GM23248 (cell line): ENCODE measurements at regions not wholly inside any gene's neighbourhood (a gene's known extent, or its start where the extent isn't known, plus 50 kb on each side); places are given as distances from the start of the nearest gene placed in this dataset.
"Not testable (repeated sequence)": the region's sequence is repeated elsewhere in the genome, so short reads cannot be mapped to it uniquely, and the experiment has no call there.

ENCODE experiments used
- DNase-seq: peaks from one replicate; pipeline ENCODE4 v3.0.0-alpha.2; 2015
- H2AFZ ChIP-seq: fragments of 200-600 bp; sonication (generic); 2 replicates; pipeline ENCODE4 v1.6.1; 2016; ENCODE audit warnings: antibody characterized with exemption
- H3F3A ChIP-seq: fragments of 200-600 bp; sonication (generic); 2 replicates; pipeline ENCODE4 v1.6.1; 2016; ENCODE audit warnings: mild to moderate bottlenecking, antibody characterized with exemption, mixed run types; ENCODE audit not compliant: insufficient read depth
- H3K27ac ChIP-seq: fragments of 200-600 bp; sonication (generic); 2 replicates; pipeline ENCODE4 v1.5.1; 2016; ENCODE audit warnings: mild to moderate bottlenecking
- H3K27me3 ChIP-seq: fragments of 200-600 bp; sonication (generic); replicated peaks from 2 replicates; pipeline ENCODE4 v1.6.1; 2016; ENCODE audit warnings: mild to moderate bottlenecking; ENCODE audit not compliant: insufficient read depth
- H3K36me3 ChIP-seq: fragments of 200-600 bp; sonication (generic); 2 replicates; pipeline ENCODE4 v1.6.1; 2016; ENCODE audit warnings: low read depth, mild to moderate bottlenecking
- H3K4me1 ChIP-seq: fragments of 200-600 bp; sonication (generic); 2 replicates; pipeline ENCODE4 v1.6.1; 2016; ENCODE audit warnings: mild to moderate bottlenecking; ENCODE audit not compliant: insufficient read depth
- H3K4me2 ChIP-seq: fragments of 200-600 bp; sonication (generic); one replicate; pipeline ENCODE4 v1.6.1; 2016; ENCODE audit warnings: mild to moderate bottlenecking; ENCODE audit not compliant: unreplicated experiment
- H3K4me3 ChIP-seq: fragments of 200-600 bp; sonication (generic); 2 replicates; pipeline ENCODE4 v1.5.1; 2016; ENCODE audit warnings: mild to moderate bottlenecking
- H3K79me2 ChIP-seq: fragments of 200-600 bp; sonication (generic); 2 replicates; pipeline ENCODE4 v1.6.1; 2016; ENCODE audit warnings: mild to moderate bottlenecking; ENCODE audit not compliant: insufficient read depth
- H3K9ac ChIP-seq: fragments of 200-600 bp; sonication (generic); 2 replicates; pipeline ENCODE4 v1.6.1; 2016; ENCODE audit warnings: mild to moderate bottlenecking
- H3K9me2 ChIP-seq: fragments of 200-600 bp; sonication (generic); 2 replicates; pipeline ENCODE4 v1.6.1; 2016; ENCODE audit warnings: mixed run types, mild to moderate bottlenecking, moderate library complexity; ENCODE audit not compliant: insufficient read depth
- H3K9me3 ChIP-seq: fragments of 200-600 bp; sonication (generic); one replicate; pipeline ENCODE4 v1.6.1; 2017; ENCODE audit warnings: low read depth
- H4K20me1 ChIP-seq: fragments of 200-600 bp; sonication (generic); 2 replicates; pipeline ENCODE4 v1.6.0; 2016; ENCODE audit not compliant: insufficient read depth
- EZH2 ChIP-seq: fragments of 200-600 bp; sonication (generic); IDR thresholded peaks from 2 replicates; pipeline ENCODE4 v1.6.1; 2018; ENCODE audit warnings: antibody characterized with exemption, mild to moderate bottlenecking; ENCODE audit not compliant: insufficient read depth, poor library complexity, severe bottlenecking
- EZH2phosphoT487 ChIP-seq: fragments of 200-600 bp; sonication (generic); IDR thresholded peaks from 2 replicates; pipeline ENCODE4 v1.6.1; 2018; ENCODE audit warnings: antibody characterized with exemption, moderate library complexity, mild to moderate bottlenecking, low read depth; ENCODE audit not compliant: insufficient read depth
- WGBS, 2 experiments: methylation state at CpG; one replicate each; pipeline ENCODE4 v1.1.6; 2015 to 2017; ENCODE audit warnings: low lambda C conversion rate in 2 of 2, low coverage in 1 of 2; ENCODE audit errors: missing lambda C conversion rate in 2 of 2; 5-methylcytosine and 5-hydroxymethylcytosine counted together
- in situ Hi-C: fragments of 300-500 bp; cut with MboI; formaldehyde crosslinking; loops from 2 replicates; pipeline ENCODE4 v1.15.0; 2020

DNA sequence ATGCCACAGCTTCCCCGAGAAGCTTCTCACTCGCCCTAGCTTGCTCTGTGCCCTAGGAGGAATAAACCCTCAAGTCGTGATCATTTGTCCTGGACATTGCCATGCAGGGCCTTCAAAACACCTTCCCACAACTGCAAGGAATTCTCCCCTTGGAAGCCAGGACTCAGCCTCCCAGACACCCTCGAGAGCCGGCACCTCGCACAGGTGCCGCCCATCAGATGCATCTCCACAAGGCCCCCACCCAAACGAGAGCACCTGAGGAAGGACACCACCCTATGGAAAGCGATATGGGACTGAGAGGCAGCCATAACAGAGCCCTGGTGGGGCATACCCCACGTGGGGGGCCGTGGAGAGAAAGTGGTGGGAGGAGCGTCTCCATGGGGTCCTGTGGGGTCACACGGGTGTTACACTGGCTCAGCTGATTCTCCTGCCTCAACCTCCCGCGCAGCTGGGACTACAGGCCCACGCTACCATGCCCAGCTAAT is 77.6 kb upstream of the FOXK1 start:
- Histone ChIP-seq H3K4me3 (no peak overlapping the region), H3K9me3 (no peaks in the 10 kb centered on the region), H3K36me3 (no peaks in the 10 kb centered on the region), H3K27ac (no peak overlapping the region), H3K4me1 (no peaks in the 10 kb centered on the region), H4K20me1 (no peaks in the 10 kb centered on the region), H3K79me2 (no peaks in the 10 kb centered on the region), H3K4me2 (no peak overlapping the region), H3F3A (no peaks in the 10 kb centered on the region), H3K27me3 (peaks cover 6% of the 10 kb centered on the region; the same call in 1 of the 2 replicates), H3K9me2 (no peaks in the 10 kb centered on the region), H3K9ac (no peak overlapping the region), H2AFZ (no peak overlapping the region)
- WGBS, 2 experiments = 62 to 68% methylated on average over 16 of the region's 16 CpGs
- no peak for TF ChIP-seq EZH2
- no peak for TF ChIP-seq EZH2phosphoT487
- DNase-seq = no peak
- in situ Hi-C loops = loop anchor here (25.0 kb wide), 1 partner anchor 1742 kb away; no protein-coding TSS in a partner anchor

DNA sequence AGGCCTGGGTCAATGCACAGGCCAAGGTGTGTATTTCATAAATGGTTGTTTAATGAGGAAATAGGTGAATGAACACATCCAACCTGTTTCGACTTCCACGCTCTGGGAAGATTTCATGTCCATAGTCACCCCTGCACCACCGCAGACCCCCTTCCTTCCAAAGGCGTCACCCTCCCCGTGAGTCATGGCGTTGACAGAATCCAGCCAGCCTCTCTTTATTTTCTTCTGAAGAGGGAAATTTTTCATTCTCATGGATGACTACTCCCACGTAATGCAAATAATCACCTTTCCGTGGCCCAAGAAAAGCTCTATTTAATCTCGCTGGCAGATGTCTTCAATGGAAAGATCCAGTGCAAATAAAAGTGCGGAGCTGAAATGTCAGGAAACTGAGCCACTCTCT is 75.3 kb upstream of the FOXK1 start:
- Histone ChIP-seq H4K20me1 (no peaks in the 10 kb centered on the region), H3K9ac (peak overlapping the region; percentile 25; the same call in 1 of the 2 replicates), H3K4me3 (peak overlapping the region; percentile 51; the same call in 1 of the 2 replicates), H3F3A (no peaks in the 10 kb centered on the region), H3K9me2 (no peaks in the 10 kb centered on the region), H3K4me2 (peak overlapping the region; percentile 55), H3K27ac (no peak overlapping the region), H3K36me3 (no peaks in the 10 kb centered on the region), H3K9me3 (no peaks in the 10 kb centered on the region), H3K4me1 (no peaks in the 10 kb centered on the region), H3K79me2 (no peaks in the 10 kb centered on the region), H2AFZ (peak overlapping the region; percentile 65), H3K27me3 (peaks cover 6% of the 10 kb centered on the region; the same call in 1 of the 2 replicates)
- TF ChIP-seq EZH2 (no peak), EZH2phosphoT487 (no peak)
- in situ Hi-C loops = loop anchor here (25.0 kb wide), 1 partner anchor 1744 kb away; no protein-coding TSS in a partner anchor
- 42 to 45% methylated on average over 10 of the region's 10 CpGs for WGBS, 2 experiments
- DNase-seq = peak; percentile 19

DNA sequence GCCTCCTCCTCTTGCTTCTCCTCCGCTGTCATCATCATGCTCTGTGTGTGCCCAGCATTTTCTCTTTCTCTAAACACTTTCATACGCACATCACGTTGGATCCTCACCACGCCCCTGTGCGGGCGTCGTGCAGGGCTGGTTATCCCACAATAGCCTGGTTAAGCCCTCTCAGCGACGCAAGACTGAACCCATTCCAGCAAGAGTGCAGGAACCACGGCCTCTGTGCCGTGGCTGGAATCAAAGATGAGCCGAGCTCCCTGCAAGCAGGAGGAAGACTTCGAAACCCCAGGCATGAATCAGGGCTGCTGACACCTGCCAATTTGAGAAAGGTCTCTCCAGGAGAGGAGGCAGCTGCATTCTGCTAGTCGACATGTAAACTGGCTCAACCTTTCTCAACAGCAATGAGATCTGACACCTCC is 74.8 kb upstream of the FOXK1 start:
- no peaks in the 10 kb centered on the region for H3K4me1 ChIP-seq
- peaks cover 6% of the 10 kb centered on the region; the same call in 1 of the 2 replicates for H3K27me3 ChIP-seq
- peak; percentile 57 for DNase-seq
- H3K9me3 ChIP-seq = no peaks in the 10 kb centered on the region
- TF ChIP-seq EZH2phosphoT487 (no peak), EZH2 (no peak)
- H4K20me1 ChIP-seq = no peaks in the 10 kb centered on the region
- WGBS, 2 experiments = 4 to 5% methylated on average over 14 of the region's 14 CpGs
- no peak overlapping the region for H3K27ac ChIP-seq
- H2AFZ ChIP-seq = peak overlapping the region; percentile 65
- no peaks in the 10 kb centered on the region for H3K9me2 ChIP-seq
- H3K79me2 ChIP-seq = no peaks in the 10 kb centered on the region
- no peaks in the 10 kb centered on the region for H3F3A ChIP-seq
- in situ Hi-C loops = loop anchor here (25.0 kb wide), 1 partner anchor 1745 kb away; no protein-coding TSS in a partner anchor
- peak overlapping the region; percentile 55 for H3K4me2 ChIP-seq
- H3K36me3 ChIP-seq = no peaks in the 10 kb centered on the region
- peak overlapping the region; percentile 51; the same call in 1 of the 2 replicates for H3K4me3 ChIP-seq
- H3K9ac ChIP-seq = peak overlapping the region; percentile 25; the same call in 1 of the 2 replicates

DNA sequence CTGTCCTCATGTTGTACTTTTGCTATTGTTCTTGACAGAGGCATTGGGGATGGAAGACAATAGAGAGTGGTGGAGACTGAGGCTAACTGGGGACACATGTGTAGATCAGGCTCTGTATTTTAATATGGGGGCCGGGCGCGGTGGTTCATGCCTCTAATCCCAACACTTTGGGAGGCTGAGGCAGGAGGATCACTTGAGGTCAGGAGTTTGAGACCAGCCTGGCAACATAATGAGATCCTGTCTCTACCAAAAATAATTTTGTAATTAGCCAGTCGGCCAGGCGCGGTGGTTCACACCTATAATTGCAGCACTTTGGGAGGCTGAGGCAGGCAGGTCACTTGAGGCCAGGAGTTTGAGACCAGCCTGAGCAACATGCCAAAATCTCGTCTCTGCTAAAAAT is 72.5 kb upstream of the FOXK1 start:
- H3K9me3 ChIP-seq, H3K9ac ChIP-seq, H3K36me3 ChIP-seq, H3K27me3 ChIP-seq, H4K20me1 ChIP-seq, H2AFZ ChIP-seq, H3K9me2 ChIP-seq, DNase-seq, H3K4me3 ChIP-seq, H3K79me2 ChIP-seq, H3K4me2 ChIP-seq, H3K27ac ChIP-seq: not testable (repeated sequence)
- Histone ChIP-seq H3F3A (peaks cover 16% of the 10 kb centered on the region), H3K4me1 (peaks cover 14% of the 10 kb centered on the region)
- WGBS, 2 experiments = 74 to 77% methylated on average over 7 of the region's 7 CpGs
- in situ Hi-C loops = loop anchor here (25.0 kb wide), 1 partner anchor 1747 kb away; no protein-coding TSS in a partner anchor
